A549 (cell line): ENCODE measurements at regions not wholly inside any gene's neighbourhood (a gene's known extent, or its start where the extent isn't known, plus 50 kb on each side); places are given as distances from the start of the nearest gene placed in this dataset.

Source experiments
- CBX2 ChIP-seq: fragments of 200-600 bp; sonication (generic); IDR thresholded peaks from 2 replicates; pipeline ENCODE4 v1.6.1; 2016; ENCODE audit warnings: low read depth, mild to moderate bottlenecking, borderline replicate concordance
- CTCF ChIP-seq: fragments of >200 bp; sonication (Bioruptor Twin); formaldehyde crosslinking; IDR thresholded peaks from 3 replicates; pipeline ENCODE4 v1.5.1; 2016
- EHMT2 ChIP-seq: fragments of 200-600 bp; sonication (generic); IDR thresholded peaks from 2 replicates; pipeline ENCODE4 v1.6.1; 2016; ENCODE audit warnings: antibody characterized with exemption, low read depth, mild to moderate bottlenecking, moderate library complexity
- JUN ChIP-seq, 2 experiments: fragments of >200 bp; sonication (Bioruptor Twin); formaldehyde crosslinking; IDR thresholded peaks; 2 replicates in 1 of 2; 3 replicates in 1 of 2; pipeline ENCODE4 v1.6.1; 2016 to 2017
- KDM1A ChIP-seq: fragments of 200-600 bp; sonication (generic); IDR thresholded peaks from 2 replicates; pipeline ENCODE4 v1.6.1; 2016; ENCODE audit warnings: low read depth, mild to moderate bottlenecking
- MAFK ChIP-seq: fragments of 450-650 bp; IDR thresholded peaks from 2 replicates; pipeline ENCODE4 v1.6.1; 2014; ENCODE audit not compliant: partially characterized antibody
- MYC ChIP-seq: IDR thresholded peaks from 2 replicates; pipeline ENCODE4 v1.6.1; 2012; ENCODE audit warnings: mild to moderate bottlenecking, inconsistent platforms, low read length, improper control_type of control experiment, borderline replicate concordance
- POLR2A ChIP-seq: IDR thresholded peaks from 2 replicates; pipeline ENCODE4 v1.6.1; 2012; ENCODE audit warnings: mild to moderate bottlenecking, low read length
- RARB ChIP-seq: fragments of 250-450 bp; sonication (Bioruptor Pico); IDR thresholded peaks from 2 replicates; pipeline ENCODE4 v1.8.0; 2021; ENCODE audit warnings: mild to moderate bottlenecking, moderate library complexity

DNA sequence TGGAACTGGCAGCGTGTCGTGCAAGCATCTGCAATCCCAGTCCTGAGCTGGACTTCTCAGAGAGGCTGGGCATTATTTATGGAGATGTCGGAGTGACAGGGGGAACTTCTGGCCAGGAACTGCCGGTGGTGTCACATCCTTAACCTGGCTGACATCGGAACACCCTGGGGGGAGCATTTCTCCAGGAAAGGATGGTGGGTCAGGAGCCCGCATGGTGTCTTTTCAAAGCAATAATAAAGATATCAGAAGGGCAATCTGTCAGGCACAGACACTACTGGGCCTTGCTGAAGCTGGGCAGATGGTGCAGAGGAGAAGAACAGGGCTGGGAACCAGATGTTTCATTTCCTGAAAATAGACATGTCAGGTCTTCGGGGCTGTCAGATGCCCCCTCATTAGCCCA is 133.5 kb downstream of the WNT7A start:
- no peak for TF ChIP-seq CTCF
- no peak for TF ChIP-seq JUN (IDR thresholded peaks at IDR 0.05)
- TF ChIP-seq MAFK: no peak
- TF ChIP-seq RARB (CRISPR knock-in tag): no peak
- TF ChIP-seq EHMT2: no peak
- TF ChIP-seq POLR2A: no peak
- TF ChIP-seq CBX2: no peak
- TF ChIP-seq MYC: no peak
- no peak for TF ChIP-seq KDM1A
